Loucy (cell line): ENCODE measurements at regions not wholly inside any gene's neighbourhood (a gene's known extent, or its start where the extent isn't known, plus 50 kb on each side); places are given as distances from the start of the nearest gene placed in this dataset.

Source experiments
- CTCF ChIP-seq: fragments of 200-600 bp; sonication (generic); conservative IDR thresholded peaks from 2 replicates; pipeline ENCODE4 v1.5.1; 2014; ENCODE audit warnings: mild to moderate bottlenecking, antibody characterized with exemption, low read length
- EZH2phosphoT487 ChIP-seq: fragments of 200-600 bp; IDR thresholded peaks from 2 replicates; pipeline ENCODE4 v1.6.1; 2018; ENCODE audit warnings: antibody characterized with exemption, mild to moderate bottlenecking, moderate library complexity, borderline replicate concordance

GRCh38 chr11:109847621-109848020, 245.6 kb upstream of the ZC3H12C start:
- TF ChIP-seq CTCF (no peak), EZH2phosphoT487 (no peak)
